NB4 (cell line): ENCODE measurements at regions not wholly inside any gene's neighbourhood (a gene's known extent, or its start where the extent isn't known, plus 50 kb on each side); places are given as distances from the start of the nearest gene placed in this dataset.
"Not testable (repeated sequence)": the region's sequence is repeated elsewhere in the genome, so short reads cannot be mapped to it uniquely, and the experiment has no call there.

Source experiments
- DNase-seq: peaks from one replicate; pipeline ENCODE4 v3.0.0; 2010; ENCODE audit warnings: low read depth
- H3K4me3 ChIP-seq: one replicate; pipeline ENCODE4 v1.5.1; 2011; ENCODE audit warnings: mild to moderate bottlenecking, low read depth, low read length, moderate library complexity
- MAX ChIP-seq: IDR thresholded peaks from 2 replicates; pipeline ENCODE4 v1.6.1; 2011; ENCODE audit warnings: low read depth, low read length
- MYC ChIP-seq: IDR thresholded peaks from 2 replicates; pipeline ENCODE4 v1.6.1; 2011; ENCODE audit warnings: low read depth, low read length
- POLR2A ChIP-seq: IDR thresholded peaks from 2 replicates; pipeline ENCODE4 v1.6.1; 2011; ENCODE audit warnings: mild to moderate bottlenecking; ENCODE audit not compliant: insufficient read length; ENCODE audit errors: extremely low read depth
- TF ChIP-seq, protein P1 (sequence below): IDR thresholded peaks from one replicate; pipeline ENCODE4 v1.5.1; 2012; ENCODE audit warnings: low read depth, low read length

GRCh38 chr21:17214801-17215200 is 298.0 kb upstream of the CXADR start:
- H3K4me3 ChIP-seq = no peak overlapping the region
- TF ChIP-seq MAX (no peak), MYC (no peak), POLR2A (no peak)
- TF ChIP-seq, protein P1, sequence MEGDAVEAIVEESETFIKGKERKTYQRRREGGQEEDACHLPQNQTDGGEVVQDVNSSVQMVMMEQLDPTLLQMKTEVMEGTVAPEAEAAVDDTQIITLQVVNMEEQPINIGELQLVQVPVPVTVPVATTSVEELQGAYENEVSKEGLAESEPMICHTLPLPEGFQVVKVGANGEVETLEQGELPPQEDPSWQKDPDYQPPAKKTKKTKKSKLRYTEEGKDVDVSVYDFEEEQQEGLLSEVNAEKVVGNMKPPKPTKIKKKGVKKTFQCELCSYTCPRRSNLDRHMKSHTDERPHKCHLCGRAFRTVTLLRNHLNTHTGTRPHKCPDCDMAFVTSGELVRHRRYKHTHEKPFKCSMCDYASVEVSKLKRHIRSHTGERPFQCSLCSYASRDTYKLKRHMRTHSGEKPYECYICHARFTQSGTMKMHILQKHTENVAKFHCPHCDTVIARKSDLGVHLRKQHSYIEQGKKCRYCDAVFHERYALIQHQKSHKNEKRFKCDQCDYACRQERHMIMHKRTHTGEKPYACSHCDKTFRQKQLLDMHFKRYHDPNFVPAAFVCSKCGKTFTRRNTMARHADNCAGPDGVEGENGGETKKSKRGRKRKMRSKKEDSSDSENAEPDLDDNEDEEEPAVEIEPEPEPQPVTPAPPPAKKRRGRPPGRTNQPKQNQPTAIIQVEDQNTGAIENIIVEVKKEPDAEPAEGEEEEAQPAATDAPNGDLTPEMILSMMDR = no peak
- no peak for DNase-seq

GRCh38 chr21:17219050-17219449 is 293.8 kb upstream of the CXADR start:
- DNase-seq, H3K4me3 ChIP-seq: not testable (repeated sequence)

DNA sequence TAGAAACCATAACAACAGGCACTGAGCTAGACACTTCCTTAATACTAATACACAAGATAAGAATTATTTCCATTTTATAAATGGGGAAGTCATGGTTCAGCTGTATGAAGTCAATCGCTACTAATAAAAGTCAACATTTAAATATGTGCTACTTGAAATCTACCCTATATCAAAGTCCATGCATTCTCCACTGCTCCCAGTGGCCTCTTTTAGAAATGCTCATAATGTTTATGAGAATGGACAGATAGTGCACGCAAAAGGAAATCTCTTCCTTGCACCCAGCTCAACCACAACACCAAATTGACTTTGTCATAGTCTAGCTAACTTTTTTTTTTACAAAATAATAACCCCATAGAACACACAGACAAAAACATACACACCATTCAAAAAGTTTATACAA is 281.7 kb upstream of the CXADR start:
- TF ChIP-seq POLR2A = no peak
- TF ChIP-seq, protein P1 = no peak
- TF ChIP-seq MYC = no peak
- no peak for TF ChIP-seq MAX
- DNase-seq = no peak

DNA sequence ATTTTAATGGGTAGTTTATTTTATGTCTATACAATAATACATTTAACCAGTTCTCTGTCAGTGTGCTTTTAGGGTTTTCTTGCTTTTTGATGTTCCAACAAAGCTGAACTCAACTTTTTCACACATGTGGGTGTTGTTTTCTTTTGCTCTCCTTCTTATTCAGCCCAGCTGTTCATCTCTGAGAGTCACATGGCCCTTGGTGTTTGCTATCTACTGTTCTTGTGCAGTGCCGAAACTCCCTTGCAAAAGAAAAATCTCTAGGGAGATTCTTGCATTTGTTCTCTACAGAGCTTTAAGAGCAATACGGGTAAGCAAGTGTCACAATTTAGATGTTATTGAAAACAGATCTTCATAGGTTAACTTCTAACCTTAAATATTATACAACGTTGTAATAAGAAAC is 281.1 kb upstream of the CXADR start:
- H3K4me3 ChIP-seq = no peak overlapping the region
- no peak for DNase-seq
- no peak for TF ChIP-seq MAX
- TF ChIP-seq MYC = no peak
- TF ChIP-seq, protein P1 = no peak
- no peak for TF ChIP-seq POLR2A

More for the DNA sequence above, 281.7 kb upstream of the CXADR start:
- H3K4me3 ChIP-seq = no peak overlapping the region

- DNase-seq = no peak
- H3K4me3 ChIP-seq = no peak overlapping the region
- TF ChIP-seq POLR2A = no peak
Measured at GRCh38 chr21:17238468-17238867, 274.4 kb upstream of the CXADR start.

DNA sequence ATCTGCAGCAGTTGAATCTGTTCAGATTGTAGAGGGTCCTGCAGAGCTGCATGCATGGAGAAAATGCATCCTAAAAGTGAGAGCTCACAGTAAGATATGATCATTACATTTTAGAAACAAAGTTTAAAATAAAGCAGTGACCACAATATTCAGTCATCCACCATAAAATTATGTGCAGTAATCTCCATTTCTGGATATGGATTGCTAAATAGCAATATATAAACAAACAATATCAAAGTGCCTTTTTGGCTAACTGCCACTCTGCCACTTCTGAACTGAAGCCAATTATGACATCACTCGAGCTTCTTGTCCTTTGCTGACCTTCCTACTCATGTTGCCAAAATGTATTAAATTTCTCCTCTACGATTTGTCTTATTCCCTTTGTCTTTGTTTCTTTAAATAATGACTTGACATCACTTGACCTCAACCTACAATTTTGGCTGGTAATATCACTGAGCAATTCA is 262.0 kb upstream of the CXADR start:
- no peak for DNase-seq
- H3K4me3 ChIP-seq = no peak overlapping the region
- TF ChIP-seq MYC (no peak), MAX (no peak), POLR2A (no peak)
- TF ChIP-seq, protein P1 = no peak

DNA sequence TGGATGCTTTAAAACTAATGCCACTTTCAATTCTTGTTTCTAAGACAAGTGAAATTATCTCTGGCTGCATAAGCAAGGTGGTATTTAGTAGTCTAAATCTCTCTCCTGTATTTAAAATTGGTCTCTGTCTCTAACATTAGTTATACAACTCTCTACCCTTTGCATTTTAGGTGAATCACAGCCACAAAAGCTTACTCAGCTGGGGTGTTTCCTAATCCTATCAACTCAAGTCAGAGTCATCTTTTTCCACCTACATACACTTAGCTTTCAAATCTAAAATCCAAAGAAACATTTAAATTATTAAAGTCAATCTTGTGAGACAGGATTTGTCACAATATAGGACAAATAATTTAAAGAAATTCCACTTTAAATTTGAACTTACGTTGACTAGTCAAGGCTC is 255.1 kb upstream of the CXADR start:
- TF ChIP-seq, protein P1 = no peak
- no peak for TF ChIP-seq MAX
- no peak for TF ChIP-seq MYC
- TF ChIP-seq POLR2A = no peak
- DNase-seq = no peak
- H3K4me3 ChIP-seq = no peak overlapping the region
